GM12878 (cell line): ENCODE measurements at regions not wholly inside any gene's neighbourhood (a gene's known extent, or its start where the extent isn't known, plus 50 kb on each side); places are given as distances from the start of the nearest gene placed in this dataset.

Experiments
- ATAC-seq: fragments of 200-7000 bp; cut with Tn5 transposase; 3 replicates; pipeline ENCODE4 v1.9.1; 2020; ENCODE audit warnings: mild to moderate bottlenecking, moderate library complexity
- BruUV-seq: library from RNA; stranded (reverse); fragments of 400-500 nt; replicated peaks from 2 replicates; lab custom pipeline; 2021; lab: Mats Ljungman, UMichigan
- CTCF ChIA-PET: fragments of 300-600 bp; sonication (Branson Sonifier 250); formaldehyde crosslinking; extraction: SDS; loops from one replicate; lab custom pipeline; 2021; ENCODE audit warnings: inconsistent platforms; lab: Yijun Ruan, JAX
- POLR2A ChIA-PET: fragments of 350-600 bp; formaldehyde crosslinking; extraction: SDS; loops from one replicate; lab custom pipeline; 2021; ENCODE audit warnings: inconsistent platforms; lab: Charles Lee
- RAD21 ChIA-PET: fragments of 300-600 bp; sonication (Branson Sonifier 250); formaldehyde crosslinking; loops from one replicate; lab custom pipeline; 2023; ENCODE audit warnings: antibody characterized with exemption; ENCODE audit not compliant: unreplicated experiment; lab: Charles Lee
- SMC1A ChIA-PET: fragments of 300-600 bp; sonication (Branson Sonifier 250); formaldehyde crosslinking; loops from one replicate; lab custom pipeline; 2023; ENCODE audit not compliant: unreplicated experiment, uncharacterized antibody; lab: Charles Lee
- DNase-seq: peaks from one replicate; pipeline ENCODE4 v3.0.0-alpha.2; 2011; ENCODE audit warnings: low read depth, low spot score
- FAIRE-seq: peaks from 3 replicates; lab custom pipeline; 2011; peaks lifted over from hg19 to GRCh38; lab: Jason Lieb, UNC
- H2AFZ ChIP-seq: 2 replicates; pipeline ENCODE4 v1.6.0; 2011; ENCODE audit warnings: low read depth, low read length, control low read depth; ENCODE audit not compliant: control insufficient read depth
- H3K27ac ChIP-seq: 2 replicates; pipeline ENCODE4 v1.5.1; 2011; ENCODE audit warnings: control low read depth; ENCODE audit not compliant: control insufficient read depth, insufficient read depth
- H3K27me3 ChIP-seq, 2 experiments: replicated peaks in 1 of 2; 2 replicates each; pipeline versions ENCODE4 v1.6.0 to v1.6.1; 2011; ENCODE audit warnings: low read length in 1 of 2; ENCODE audit not compliant: control insufficient read depth in 2 of 2, insufficient read depth in 2 of 2
- H3K36me3 ChIP-seq, 2 experiments: 2 replicates each; pipeline ENCODE4 v1.5.1; 2011; ENCODE audit warnings: low read length in 1 of 2; ENCODE audit not compliant: control insufficient read depth in 2 of 2, insufficient read depth in 2 of 2
- H3K4me1 ChIP-seq: 2 replicates; pipeline ENCODE4 v1.6.1; 2011; ENCODE audit warnings: mild to moderate bottlenecking, low read length, moderate library complexity, mixed read lengths; ENCODE audit not compliant: control insufficient read depth, insufficient read depth
- H3K4me2 ChIP-seq: 2 replicates; pipeline ENCODE4 v1.6.0; 2011; ENCODE audit warnings: control low read depth; ENCODE audit not compliant: control insufficient read depth, insufficient read depth
- H3K4me3 ChIP-seq: fragments of 200-600 bp; sonication (generic); 2 replicates; pipeline ENCODE4 v1.5.1; 2016
- H3K79me2 ChIP-seq: 2 replicates; pipeline ENCODE4 v1.6.0; 2011; ENCODE audit warnings: low read length; ENCODE audit not compliant: control insufficient read depth, insufficient read depth
- H3K9ac ChIP-seq: 2 replicates; pipeline ENCODE4 v1.8.0; 2011; ENCODE audit warnings: low read length, control low read depth, mixed read lengths; ENCODE audit not compliant: control insufficient read depth, insufficient read depth
- H3K9me3 ChIP-seq: replicated peaks from 3 replicates; pipeline ENCODE4 v1.5.1; 2011; ENCODE audit warnings: mild to moderate bottlenecking, low read length; ENCODE audit not compliant: control insufficient read depth, insufficient read depth
- H4K20me1 ChIP-seq: 2 replicates; pipeline ENCODE4 v1.6.0; 2011; ENCODE audit not compliant: control insufficient read depth, insufficient read depth
- BMI1 ChIP-seq: fragments of 450-650 bp; IDR thresholded peaks from 2 replicates; pipeline ENCODE4 v1.6.1; 2016; ENCODE audit warnings: mild to moderate bottlenecking, moderate library complexity, borderline replicate concordance
- CREM ChIP-seq: IDR thresholded peaks from 2 replicates; pipeline ENCODE4 v1.6.1; 2014; ENCODE audit warnings: antibody characterized with exemption, low read depth
- CUX1 ChIP-seq: IDR thresholded peaks from 2 replicates; pipeline ENCODE4 v1.6.1; 2012; ENCODE audit warnings: improper control_type of control experiment, low read depth, low read length; ENCODE audit not compliant: insufficient replicate concordance
- EZH2 ChIP-seq: IDR thresholded peaks from 2 replicates; pipeline ENCODE4 v1.6.1; 2012; ENCODE audit warnings: low read depth, mild to moderate bottlenecking, control low read depth, inconsistent platforms, low read length, borderline replicate concordance; ENCODE audit not compliant: control insufficient read depth
- JUNB ChIP-seq: IDR thresholded peaks from 2 replicates; pipeline ENCODE4 v1.6.1; 2016; ENCODE audit warnings: antibody characterized with exemption, mild to moderate bottlenecking
- MYB ChIP-seq: fragments of 150-350 bp; IDR thresholded peaks from 2 replicates; pipeline ENCODE4 v1.6.1; 2014; ENCODE audit warnings: mild to moderate bottlenecking, low read depth, low read length, borderline replicate concordance
- NKRF ChIP-seq: fragments of 450-650 bp; conservative IDR thresholded peaks from 2 replicates; pipeline ENCODE4 v1.6.1; 2017; ENCODE audit warnings: mild to moderate bottlenecking, moderate library complexity
- SMARCA5 ChIP-seq: fragments of 450-650 bp; IDR thresholded peaks from 2 replicates; pipeline ENCODE4 v1.6.1; 2017; ENCODE audit warnings: mild to moderate bottlenecking
- TBL1XR1 ChIP-seq: IDR thresholded peaks from 2 replicates; pipeline ENCODE4 v1.6.1; 2012; ENCODE audit warnings: low read depth, low read length, improper control_type of control experiment
- TCF7 ChIP-seq: IDR thresholded peaks from 2 replicates; pipeline ENCODE4 v1.6.1; 2014; ENCODE audit warnings: antibody characterized with exemption, borderline replicate concordance
- ZNF217 ChIP-seq: fragments of 450-650 bp; IDR thresholded peaks from 2 replicates; pipeline ENCODE4 v1.6.1; 2017; ENCODE audit warnings: antibody characterized with exemption, mild to moderate bottlenecking
- WGBS: methylation state at CpG from one replicate; pipeline ENCODE4 v1.1.6; 2016; ENCODE audit warnings: low lambda C conversion rate; ENCODE audit not compliant: insufficient replicate concordance, insufficient coverage; ENCODE audit errors: missing lambda C conversion rate; 5-methylcytosine and 5-hydroxymethylcytosine counted together
- in situ Hi-C: fragments of 300-500 bp; cut with MboI; formaldehyde crosslinking; loops from 9 replicates; pipeline ENCODE4 v1.14.3; 2018; ENCODE audit warnings: mixed read lengths
- intact Hi-C: fragments of 100-400 bp; cut with micrococcal nuclease; formaldehyde crosslinking; loops from one replicate; pipeline ENCODE4 v1.14.2; 2022; ENCODE audit not compliant: unreplicated experiment

GRCh38 chrX:88526385-88526784 is 220.6 kb upstream of the CPXCR1 start:
- 0% methylated on average over 1 of the region's 1 CpG for WGBS
- TF ChIP-seq EZH2 (no peak), ZNF217 (no peak), MYB (no peak), BMI1 (no peak), TBL1XR1 (no peak), CREM (no peak), TCF7 (no peak), JUNB (no peak), NKRF (no peak), SMARCA5 (no peak), CUX1 (no peak)
- Histone ChIP-seq H3K27ac (no peak overlapping the region), H3K4me2 (no peak overlapping the region), H3K36me3 (no peaks in the 10 kb centered on the region), H2AFZ (no peak overlapping the region), H3K4me1 (no peaks in the 10 kb centered on the region), H3K9me3 (no peaks in the 10 kb centered on the region), H3K4me3 (no peak overlapping the region), H3K79me2 (no peaks in the 10 kb centered on the region), H3K27me3 (no peaks in the 10 kb centered on the region), H3K9ac (no peak overlapping the region), H4K20me1 (no peaks in the 10 kb centered on the region)
- POLR2A ChIA-PET: no interaction called here
- FAIRE-seq (no peak), ATAC-seq (no peak), DNase-seq (no peak)
- CTCF ChIA-PET: no interaction called here
- RAD21 ChIA-PET: no interaction called here
- intact Hi-C loops (no loop called here), in situ Hi-C loops (no loop called here)
- SMC1A ChIA-PET: no interaction called here
- BruUV-seq: no TSS peak
